Activated naive CD4-positive, alpha-beta T cell treated with anti-CD3 and anti-CD28 coated beads, Interleukin-2, amount 50 U/mL, for 16 hours (primary cell): ENCODE measurements at regions not wholly inside any gene's neighbourhood (a gene's known extent, or its start where the extent isn't known, plus 50 kb on each side); places are given as distances from the start of the nearest gene placed in this dataset.
"Not testable (repeated sequence)": the region's sequence is repeated elsewhere in the genome, so short reads cannot be mapped to it uniquely, and the experiment has no call there.

Source experiments
- DNase-seq: peaks from one replicate; pipeline ENCODE4 v3.0.0-alpha.2; 2020

DNA sequence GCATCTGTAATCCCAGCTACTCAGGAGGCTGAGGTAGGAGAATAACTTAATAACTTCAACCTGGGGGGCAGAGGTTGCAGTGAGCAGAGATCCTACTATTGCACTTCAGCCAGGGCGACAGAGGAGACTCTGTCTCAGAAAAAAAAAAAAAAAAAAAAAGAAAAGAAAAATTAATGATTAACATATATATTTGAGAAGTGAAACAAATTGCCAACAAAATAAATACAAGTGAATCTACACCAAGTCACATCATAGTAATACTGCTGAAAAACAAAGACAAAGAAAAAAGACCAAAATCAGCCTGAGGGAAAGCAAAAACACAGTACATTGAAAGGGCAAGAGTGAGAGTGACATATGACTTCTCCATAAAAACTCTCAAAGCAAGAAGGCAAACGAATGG is 123.7 kb downstream of the CASP12 start:
- DNase-seq: no peak

- no peak for DNase-seq
Measured at GRCh38 chr11:104772806-104773241, 125.4 kb downstream of the CASP12 start.

DNA sequence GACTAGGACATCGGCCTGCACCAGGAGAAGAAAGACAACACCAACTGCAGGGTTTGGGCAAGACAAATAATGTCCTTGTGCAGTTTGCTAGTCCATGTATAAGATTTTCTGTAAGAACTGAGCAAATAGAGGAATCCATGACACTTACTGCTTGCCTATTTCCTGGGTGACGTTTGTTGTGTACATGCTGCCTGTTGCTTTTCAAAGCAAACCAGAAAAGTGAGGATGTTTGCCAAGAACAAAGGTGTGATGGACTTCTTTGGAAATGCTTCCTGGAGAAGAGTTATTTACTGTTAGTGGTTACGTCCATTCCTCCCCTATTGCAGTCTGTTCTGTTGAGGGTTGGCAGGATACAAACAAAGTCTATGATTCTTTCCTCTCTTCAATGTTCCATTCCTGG is 126.5 kb downstream of the CASP12 start:
- DNase-seq: no peak

GRCh38 chr11:104771046-104771445 is 127.2 kb downstream of the CASP12 start:
- not testable (repeated sequence) for DNase-seq

GRCh38 chr11:104765401-104766095 is 132.7 kb downstream of the CASP12 start:
- DNase-seq: no peak

DNA sequence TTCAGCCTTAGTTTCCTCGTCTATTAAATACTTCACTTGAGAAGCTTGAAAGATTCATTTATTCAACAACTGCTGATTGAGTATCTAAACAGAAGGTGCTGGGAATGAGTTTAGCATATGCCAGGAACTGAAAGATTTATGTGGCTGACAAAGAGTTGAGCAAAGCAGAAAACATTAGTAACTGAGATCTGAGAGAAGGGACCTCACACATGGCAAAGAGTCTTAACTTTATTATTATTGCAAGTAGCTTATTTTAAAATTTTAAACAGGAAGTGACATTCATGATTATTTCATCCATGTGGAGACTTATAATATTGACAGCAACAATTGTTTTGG is 133.6 kb downstream of the CASP12 start:
- no peak for DNase-seq

DNA sequence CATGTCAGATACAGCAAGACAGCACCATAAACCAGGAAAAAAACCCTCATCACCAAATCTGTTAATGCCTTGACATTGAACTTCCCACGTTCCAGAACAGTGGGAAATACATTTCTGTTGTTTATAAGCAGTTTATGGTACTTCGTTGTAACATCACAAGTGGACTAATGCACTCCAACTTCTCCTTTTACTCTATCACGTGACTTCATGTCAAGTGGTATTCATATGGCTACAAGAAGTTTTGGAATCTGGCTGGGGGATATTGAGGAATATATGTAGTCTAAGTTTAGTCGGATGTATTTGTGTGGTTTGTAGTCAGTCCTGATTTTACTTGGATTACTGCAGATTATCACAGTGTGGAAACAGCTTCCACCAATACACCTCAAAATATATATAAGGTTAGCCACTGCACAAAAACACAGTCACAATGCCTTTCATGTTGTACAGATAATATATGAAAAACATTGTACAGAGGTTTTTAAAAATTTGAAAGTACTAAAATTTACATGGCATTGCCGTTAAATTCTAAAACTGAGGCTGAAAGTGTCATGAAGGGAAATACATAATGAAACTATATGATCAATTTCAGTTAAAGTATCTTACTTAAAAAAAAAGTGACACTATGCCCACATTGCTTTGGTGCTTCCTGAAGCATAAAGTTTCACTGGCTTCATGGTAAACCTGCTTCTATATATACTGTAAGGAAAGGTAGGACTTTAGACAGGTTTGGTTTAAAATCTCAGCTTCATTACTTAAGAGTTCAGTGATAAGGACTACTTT is 134.1 kb downstream of the CASP12 start:
- DNase-seq: no peak

GRCh38 chr11:104761511-104761910 is 136.7 kb downstream of the CASP12 start:
- DNase-seq: no peak

DNA sequence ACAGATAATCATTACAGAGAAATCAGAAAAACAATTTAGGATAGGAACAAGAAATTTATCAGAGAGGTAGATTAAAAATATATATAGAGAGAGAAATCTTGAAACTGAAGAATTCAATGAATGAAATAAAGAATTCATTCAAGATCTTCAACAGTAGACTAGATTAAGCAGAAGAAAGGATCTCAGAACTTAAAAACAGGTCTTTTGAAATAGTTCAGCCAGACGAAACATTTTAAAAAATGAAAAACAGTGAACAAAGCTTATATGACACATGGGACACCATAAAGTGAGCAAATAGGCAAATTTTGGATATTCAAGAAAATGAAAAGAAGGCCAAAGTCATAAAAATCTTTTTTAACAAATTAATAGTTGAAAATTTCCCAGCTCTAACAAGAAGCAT is 138.8 kb downstream of the CASP12 start:
- no peak for DNase-seq

GRCh38 chr11:104738918-104739317 is 159.3 kb downstream of the CASP12 start:
- DNase-seq: no peak

GRCh38 chr11:104738208-104738607 is 160.1 kb downstream of the CASP12 start:
- no peak for DNase-seq

- no peak for DNase-seq
Measured at GRCh38 chr11:104736502-104736901, 161.8 kb downstream of the CASP12 start.

- no peak for DNase-seq
Measured at GRCh38 chr11:104734998-104735397, 163.3 kb downstream of the CASP12 start.

DNA sequence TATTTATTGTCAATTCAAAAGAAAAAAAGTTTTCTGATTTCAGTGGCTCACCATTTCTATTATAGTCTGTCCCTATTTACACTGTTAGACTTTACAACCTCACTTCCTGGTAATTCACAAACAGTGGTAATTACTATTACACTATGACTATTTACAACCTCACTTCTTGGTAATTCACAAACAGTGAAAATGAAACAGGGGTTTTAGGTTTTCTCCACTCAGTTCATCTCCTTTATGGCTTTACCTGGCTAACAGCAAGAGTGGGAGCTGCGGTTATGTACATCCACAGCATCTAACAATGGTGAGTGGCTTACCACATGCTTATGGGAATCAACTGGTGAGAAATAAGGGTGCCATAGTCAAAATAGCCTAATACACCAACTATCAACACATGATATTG is 166.4 kb downstream of the CASP12 start:
- DNase-seq: no peak

DNA sequence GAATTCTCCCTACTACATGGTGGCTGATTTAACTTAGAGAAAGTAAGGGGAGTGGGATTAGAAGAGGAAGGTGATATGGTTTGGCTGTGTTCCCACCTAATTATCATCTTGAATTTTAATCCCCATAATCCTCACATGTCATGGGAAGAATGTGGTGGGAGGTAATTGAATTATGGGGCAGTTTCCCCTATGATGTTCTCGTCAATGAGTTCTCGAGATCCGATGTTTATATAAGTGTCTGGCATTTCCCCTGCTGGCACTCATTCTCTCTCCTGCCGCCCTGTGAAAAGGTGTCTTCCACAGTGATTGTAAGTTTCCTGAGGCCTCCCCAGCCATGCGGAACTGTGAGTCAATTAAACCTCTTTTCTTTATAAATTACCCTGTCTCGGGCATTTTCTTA is 169.3 kb downstream of the CASP12 start:
- DNase-seq: no peak

DNA sequence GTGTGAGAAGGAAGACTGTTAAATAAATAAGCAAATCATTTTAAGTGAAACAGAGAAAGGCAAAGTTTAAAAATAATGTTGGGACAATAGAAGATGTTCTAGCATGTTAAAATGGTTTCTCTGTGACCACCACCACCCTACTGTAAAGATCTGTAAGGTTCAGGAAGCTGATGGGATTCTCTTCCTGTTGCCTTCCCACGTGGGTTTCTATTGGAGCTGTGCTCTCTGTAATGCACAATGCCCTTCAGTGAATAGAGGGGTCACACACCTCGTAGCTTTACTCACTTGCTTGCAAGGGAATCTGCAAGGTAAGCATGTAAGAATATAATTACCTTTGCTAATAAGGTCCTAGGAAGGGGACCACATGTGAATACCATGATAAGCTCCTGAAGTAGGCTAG is 170.5 kb downstream of the CASP12 start:
- no peak for DNase-seq

GRCh38 chr11:104727095-104727494 is 171.2 kb downstream of the CASP12 start:
- no peak for DNase-seq

- DNase-seq: no peak
Measured at GRCh38 chr11:104725796-104726408, 172.4 kb downstream of the CASP12 start.

- no peak for DNase-seq
Measured at GRCh38 chr11:104713401-104713800, 184.9 kb downstream of the CASP12 start.

DNA sequence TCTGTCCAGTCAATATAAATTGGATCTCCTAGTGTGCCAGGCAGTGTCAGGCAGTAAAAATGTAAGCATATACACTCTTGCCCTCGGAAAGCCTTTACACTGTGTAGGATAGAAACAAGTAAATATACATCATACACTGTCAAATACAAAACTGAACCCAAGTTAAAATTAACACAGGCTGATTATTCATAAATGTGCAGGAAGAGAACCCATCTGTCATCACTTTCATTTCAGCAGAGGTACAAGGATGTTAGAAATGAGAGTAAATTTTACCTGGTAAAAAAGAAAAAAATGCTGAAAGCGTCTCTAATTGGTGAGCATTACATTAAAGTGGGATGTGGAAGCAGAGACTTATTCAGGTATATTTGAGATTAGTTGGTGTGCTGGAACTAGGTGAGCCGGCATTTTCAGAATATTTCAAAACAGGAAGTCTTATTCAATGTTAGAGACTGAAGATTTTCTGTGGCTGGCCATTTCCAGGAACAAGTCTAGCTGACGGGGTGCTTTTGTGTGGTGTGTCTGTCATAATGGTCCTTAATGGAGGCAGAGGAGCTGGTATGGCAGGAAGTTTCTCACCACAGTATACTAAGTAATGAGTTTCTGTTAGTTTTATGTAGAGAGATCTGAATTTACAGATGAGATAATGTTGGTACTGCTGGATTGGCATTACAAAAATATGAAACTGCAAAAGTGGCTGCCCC is 192.6 kb downstream of the CASP12 start:
- peak; percentile 65 for DNase-seq

GRCh38 chr11:104704888-104705287 is 193.4 kb downstream of the CASP12 start:
- DNase-seq: no peak

DNA sequence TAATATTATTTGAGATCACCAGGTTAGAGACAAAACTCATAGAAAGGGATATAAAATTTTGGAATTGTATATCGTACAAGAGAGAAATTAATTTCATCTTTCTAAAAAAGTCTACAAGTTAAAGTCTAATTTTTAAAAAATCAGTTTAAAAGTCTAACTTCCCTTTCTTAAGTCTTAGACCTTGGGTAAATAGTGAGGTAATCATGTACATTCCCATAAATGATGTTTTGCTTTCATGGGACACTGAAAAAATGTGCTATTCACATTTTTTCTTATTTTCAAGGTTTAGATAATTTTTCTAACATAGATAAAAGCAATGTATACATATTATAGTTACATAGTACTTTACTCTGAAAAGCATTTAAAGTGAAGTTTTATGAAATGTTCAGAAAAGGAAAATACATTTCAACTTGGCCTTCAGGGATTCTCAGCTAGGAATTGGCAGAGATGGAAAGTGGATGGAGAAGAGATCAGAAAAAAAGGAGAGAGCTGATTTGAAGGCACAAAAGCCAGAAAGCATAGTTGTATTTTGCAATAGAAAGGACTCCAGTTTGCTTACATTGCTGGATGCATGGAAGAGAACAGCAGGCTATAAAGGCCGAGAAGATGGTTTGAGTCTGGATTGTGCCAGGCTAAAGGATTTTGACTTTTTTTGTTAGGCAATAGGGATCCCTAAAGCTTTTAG is 194.0 kb downstream of the CASP12 start:
- no peak for DNase-seq

DNA sequence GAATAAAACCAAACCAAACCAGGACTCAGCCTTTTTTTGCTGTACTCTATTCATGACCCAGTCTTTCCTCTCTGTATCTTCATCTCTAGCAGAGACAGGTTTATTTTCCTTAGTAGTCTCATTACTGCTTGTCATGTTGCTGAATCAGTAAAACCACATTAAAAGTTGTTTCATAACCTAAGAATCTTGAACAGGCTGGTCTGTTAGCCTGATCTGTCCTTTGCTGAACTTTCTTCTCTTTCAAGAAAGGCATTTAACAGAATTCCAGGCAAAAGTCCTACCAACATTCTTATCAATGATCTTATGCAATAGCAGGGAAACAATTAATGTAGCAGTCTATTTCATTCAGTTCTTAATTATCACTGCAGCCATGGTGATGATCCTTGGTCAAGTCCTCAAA is 197.7 kb downstream of the CASP12 start:
- no peak for DNase-seq
